DOHH2 (cell line): ENCODE measurements at regions not wholly inside any gene's neighbourhood (a gene's known extent, or its start where the extent isn't known, plus 50 kb on each side); places are given as distances from the start of the nearest gene placed in this dataset.

Source experiments
- CTCF ChIP-seq: fragments of 200-600 bp; sonication (generic); IDR thresholded peaks from one replicate; pipeline ENCODE4 v1.5.1; 2014; ENCODE audit warnings: antibody characterized with exemption, mild to moderate bottlenecking, low read depth, low read length; ENCODE audit not compliant: poor library complexity, severe bottlenecking
- EZH2phosphoT487 ChIP-seq: fragments of 200-600 bp; sonication (generic); IDR thresholded peaks from 2 replicates; pipeline ENCODE4 v1.6.1; 2017; ENCODE audit warnings: borderline replicate concordance, mild to moderate bottlenecking, antibody characterized with exemption, low read length, moderate library complexity, mixed read lengths

DNA sequence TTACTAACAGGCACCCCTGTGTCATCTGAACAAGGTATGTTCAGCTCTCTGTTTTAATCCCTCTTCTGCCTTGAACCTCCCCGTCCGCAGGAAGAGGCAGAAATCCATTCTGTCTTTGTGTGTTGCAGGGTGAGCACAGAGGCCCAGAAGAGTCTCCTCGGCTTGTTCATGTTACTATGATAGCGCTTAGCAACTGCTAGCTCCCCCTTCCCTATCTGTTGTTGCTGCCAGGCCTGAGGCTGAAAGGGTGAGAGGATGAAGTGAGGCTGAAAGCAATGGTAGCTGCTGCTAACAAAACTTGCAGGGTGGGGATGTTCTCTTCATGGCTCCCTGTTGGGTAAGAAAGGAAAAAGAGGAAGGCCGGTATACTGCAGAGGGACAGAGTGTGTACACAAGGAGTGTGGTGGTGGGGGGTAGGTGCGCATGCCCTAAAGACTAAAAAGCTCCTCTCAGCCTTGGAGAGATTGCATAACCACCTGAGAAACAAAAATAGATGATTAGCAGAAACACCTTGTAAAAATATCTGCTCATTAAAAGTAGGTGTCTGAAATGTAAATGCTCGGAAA, 55.2 kb upstream of the CITED2 start:
- no peak for TF ChIP-seq CTCF
- TF ChIP-seq EZH2phosphoT487, result no peak
